Heart left ventricle (tissue), 13 donors: ENCODE measurements at regions not wholly inside any gene's neighbourhood (a gene's known extent, or its start where the extent isn't known, plus 50 kb on each side); places are given as distances from the start of the nearest gene placed in this dataset.

Experiments
- CTCF ChIP-seq, 12 donors: fragments of 200-600 bp; sonication (generic) in 4 of 12; IDR thresholded peaks; one replicate each; pipeline versions ENCODE4 v1.5.0 to v1.8.0; 2018 to 2022; ENCODE audit warnings: antibody characterized with exemption in 12 of 12, mild to moderate bottlenecking in 5 of 12
- POLR2A ChIP-seq, 2 donors: fragments of 450-650 bp; IDR thresholded peaks; one replicate each; pipeline ENCODE4 v1.6.1; 2017; ENCODE audit warnings: antibody characterized with exemption in 2 of 2, mild to moderate bottlenecking in 2 of 2, moderate library complexity in 2 of 2
- donor health status: ischemic (EF 13 %, LVEDD 7.1; RV severe dilation, severe dysfunction).
- donor health status: DM: no; HTN: yes; CAD: no.
- donor health status: DM: no; HTN: no; CAD: no.
- donor health status: ischemic (EF 25% LVEDD 6.9; RV normal size, moderate dysfunction).
- donor health status: ischemic (EF 25% LVEDD 5.7; RV mildly dilated, moderate dysfunction).
- donor health status: ischemic (EF 35%, LVEDD 5.7; RV mildly dilated, moderate dysfunction).
- donor health status: nonischemic (EF 11% LVEDD 7.7; RV severe dilation, severe dysfunction).
- donor health status: DM: yes; HTN: yes; CAD: no.
- donor health status: PGD.
- donor health status: ischemic (EF 29% LVEDD 5.4; RV normal size, mild dysfunction).
- donor health status: nonischemic (EF 23%, LVEDD 6.1; RV moderate dilation, normal function).

DNA sequence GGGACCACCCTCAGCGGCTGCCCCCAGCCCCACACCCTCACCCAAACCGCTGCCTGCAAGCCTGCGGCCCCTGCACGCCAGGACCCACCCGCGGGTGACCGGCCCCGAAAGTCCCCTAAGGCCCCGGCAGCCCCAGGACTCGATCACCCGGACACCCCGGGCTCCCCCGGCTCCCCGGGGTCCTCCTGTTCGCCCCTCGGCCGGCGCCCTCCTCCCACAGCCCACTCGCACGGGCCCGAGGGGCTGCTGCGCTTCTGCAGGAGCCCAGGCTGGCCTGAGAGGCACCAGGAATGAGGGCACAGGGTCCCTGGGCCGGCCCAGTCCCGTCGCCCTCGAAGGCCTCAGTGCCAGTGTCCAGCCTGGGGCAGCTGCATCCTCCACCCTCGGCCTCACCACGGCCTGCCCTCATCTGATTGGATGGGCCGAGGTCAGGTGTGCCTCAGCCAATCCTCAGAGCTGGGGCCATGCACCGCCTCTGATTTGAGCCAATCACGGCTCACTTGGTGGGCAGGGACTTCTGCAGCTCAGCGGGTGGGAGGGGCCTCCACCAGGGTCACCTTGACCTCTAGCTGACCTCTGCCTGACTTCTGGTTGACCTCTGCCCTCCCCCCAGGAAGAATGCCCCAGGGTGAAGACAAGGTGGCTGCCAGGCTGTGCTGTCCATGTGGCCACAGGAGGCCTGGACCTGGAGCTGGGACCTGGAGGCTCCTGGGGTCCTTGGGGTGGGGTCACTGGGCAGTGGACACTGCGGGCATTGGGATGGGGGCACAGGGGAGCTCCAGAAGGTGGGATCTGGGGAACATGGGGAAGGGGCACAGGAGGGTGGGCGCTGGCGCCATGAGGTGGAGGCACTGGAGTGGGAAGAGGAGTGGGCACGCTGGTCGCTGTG lies 97.6 kb upstream of the NKX1-1 start:
- TF ChIP-seq POLR2A (IDR thresholded peaks at IDR 0.05) = no peak
- TF ChIP-seq CTCF (IDR thresholded peaks at IDR 0.05) = no peak
